NCI-H1930 (cell line): ENCODE measurements at regions not wholly inside any gene's neighbourhood (a gene's known extent, or its start where the extent isn't known, plus 50 kb on each side); places are given as distances from the start of the nearest gene placed in this dataset.

Experiments
- DNase-seq, 2 experiments: peaks; one replicate each; lab custom pipeline; 2025; lab: John Stamatoyannopoulos, UW

DNA sequence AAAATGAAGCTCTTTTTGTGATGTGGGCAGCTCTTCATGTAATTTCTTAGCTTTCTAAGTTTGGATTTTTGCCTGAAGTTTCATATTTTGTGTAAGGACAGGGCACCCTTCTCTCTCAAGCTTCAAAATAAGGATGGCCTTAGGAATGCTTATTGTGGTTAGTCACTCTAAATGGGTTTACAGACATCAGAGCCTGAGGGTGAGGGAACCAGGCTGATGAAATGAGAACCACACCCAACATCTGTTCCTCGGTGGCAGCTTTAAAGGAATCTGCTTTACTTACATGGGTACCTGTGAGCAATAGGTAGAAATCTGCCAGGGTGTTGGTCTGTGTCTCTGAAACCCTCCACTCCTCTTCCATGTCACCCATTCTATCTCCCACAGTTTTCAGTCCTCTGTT is 174.3 kb downstream of the EMX2 start:
- no peak for DNase-seq

DNA sequence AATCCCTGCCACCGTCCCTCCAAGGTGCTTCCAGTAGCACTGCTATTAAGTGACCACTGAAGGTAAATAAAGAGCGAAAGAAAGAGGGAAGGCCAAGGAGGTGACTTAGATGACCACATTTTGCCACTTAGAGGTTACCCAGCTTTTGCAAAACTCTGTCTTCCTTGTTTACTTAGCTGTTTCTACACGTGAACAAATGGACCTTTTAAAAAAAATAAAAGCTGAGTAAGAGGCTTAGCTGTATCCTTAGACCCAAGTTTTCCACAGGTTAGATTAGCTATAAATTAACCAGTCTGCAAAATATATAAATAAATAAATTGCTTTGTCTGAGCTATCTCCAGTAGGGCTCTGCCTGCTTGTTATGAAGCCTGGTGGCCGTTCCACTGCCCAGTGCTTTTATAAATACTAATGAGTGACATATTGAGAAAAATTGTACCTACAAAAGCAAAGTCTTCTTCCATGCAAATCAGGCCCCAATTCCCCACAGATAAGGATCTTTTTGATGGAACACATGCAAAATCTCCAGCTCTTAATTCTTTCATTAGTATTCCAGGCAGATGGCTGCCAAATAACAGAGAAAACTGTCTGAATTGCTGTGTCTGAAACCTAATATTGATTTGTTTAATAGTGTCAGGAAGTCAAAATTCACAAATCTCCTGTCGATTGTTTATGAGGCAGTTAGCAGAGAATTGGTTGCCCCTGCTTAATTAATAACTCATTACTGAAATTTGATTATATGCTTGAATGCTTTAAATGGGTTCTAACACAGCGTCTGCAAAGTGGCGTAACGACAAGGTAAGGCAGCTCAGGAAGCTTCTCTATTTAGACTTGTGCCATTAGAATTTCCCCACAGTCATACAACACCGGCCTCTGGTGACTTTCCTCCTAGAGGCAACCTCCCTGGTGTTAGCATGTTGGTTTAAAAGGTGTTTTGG is 176.7 kb downstream of the EMX2 start:
- DNase-seq = no peak

DNA sequence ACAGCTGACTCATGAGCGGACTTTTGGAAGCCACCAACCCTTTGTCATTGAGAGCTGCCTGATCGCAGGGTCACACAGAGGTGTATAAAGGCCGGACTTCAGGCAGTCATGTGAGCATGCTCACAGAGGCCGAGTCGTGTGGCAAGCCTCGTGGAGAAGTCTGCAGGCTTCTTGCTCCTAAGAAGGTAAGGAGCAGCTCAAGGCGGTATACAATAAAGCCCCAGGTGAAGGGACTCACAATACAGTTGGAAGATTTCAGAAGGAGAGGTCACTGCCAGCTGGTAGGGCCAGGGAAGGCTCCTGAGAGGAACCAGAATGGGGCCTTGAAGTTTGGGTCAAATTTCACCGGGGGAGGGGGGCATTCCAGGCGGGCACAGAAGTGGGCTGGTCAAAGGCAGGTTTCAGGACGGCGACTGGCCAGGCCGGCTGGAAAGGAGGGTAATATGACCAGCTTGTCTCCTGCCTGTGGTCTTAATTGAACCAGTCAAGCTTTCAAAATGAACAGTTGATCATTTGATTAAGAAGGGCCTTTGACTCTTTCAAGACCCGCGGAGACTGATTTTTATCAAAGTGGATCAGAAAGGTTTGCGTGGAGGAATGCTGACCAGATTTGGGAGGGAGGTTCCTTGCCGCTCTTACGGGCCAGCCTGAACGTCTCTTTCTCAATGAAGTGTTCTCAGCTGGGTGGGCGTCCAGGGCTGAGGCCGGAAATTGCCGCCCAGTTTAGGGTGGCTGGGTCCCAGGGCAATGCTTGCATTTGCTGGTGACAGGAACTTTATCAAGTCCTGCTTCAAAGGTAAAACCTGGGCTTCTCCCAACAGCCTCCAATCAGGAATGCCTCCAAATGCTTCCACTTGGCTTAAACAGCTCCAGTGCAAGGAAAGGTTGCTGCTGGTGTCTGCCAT is 178.6 kb downstream of the EMX2 start:
- DNase-seq = no peak

DNA sequence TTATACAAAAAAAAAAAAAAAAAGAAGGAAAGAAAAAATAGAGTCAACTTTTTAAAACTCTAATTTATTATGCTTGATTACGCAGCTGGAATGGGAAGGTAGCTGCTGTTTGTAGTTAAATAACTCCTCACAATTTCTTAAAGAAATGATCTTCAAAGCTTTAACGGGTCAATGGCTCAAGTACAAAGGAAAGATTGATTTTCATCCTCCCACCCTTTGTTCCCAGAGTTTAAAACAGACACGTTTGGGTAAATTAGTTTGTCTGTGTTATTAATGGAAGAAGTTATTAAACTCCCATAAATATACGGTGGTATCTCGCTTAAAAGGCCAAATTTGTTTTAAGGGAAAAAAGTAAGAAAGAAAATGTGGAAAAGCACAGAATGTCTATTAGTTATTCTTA is 179.3 kb downstream of the EMX2 start:
- DNase-seq = no peak

DNA sequence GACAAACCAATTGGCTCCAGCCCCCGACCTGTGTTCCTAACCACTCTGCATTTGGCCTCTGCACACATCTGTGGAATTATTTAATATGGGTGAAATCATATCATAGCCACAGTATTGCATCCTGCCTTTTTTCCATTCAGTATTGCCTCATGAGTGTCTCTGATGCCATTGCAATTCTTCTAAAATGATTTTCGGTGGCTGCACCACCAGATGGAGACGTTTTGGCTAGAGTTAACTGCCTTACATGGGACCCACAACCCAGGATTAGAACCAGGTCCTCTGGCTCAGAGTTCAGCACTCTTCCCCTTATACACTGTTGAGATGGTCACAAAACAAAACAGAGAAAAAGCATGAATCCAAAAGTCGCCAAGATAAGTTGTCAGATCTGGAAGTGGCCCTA is 180.8 kb downstream of the EMX2 start:
- DNase-seq = no peak

DNA sequence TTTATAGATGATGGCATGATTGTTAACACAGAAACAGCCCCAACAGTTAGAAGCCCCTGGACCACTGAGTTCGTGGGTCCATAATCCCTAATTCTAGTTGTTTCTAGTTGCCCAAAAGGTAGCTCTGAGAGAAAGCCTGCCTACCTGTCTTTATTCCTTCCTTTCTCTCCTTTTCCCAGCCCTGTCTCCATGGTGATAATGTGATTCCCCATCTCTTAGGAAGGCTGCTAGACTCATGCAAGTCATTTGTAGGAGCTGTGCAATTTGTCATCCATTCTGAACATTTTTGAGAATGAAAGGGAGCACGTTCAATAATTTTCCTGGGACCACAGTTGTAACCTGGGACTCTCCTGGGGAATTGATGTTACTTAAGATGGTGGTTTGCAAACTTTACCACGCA is 183.4 kb downstream of the EMX2 start:
- no peak for DNase-seq

DNA sequence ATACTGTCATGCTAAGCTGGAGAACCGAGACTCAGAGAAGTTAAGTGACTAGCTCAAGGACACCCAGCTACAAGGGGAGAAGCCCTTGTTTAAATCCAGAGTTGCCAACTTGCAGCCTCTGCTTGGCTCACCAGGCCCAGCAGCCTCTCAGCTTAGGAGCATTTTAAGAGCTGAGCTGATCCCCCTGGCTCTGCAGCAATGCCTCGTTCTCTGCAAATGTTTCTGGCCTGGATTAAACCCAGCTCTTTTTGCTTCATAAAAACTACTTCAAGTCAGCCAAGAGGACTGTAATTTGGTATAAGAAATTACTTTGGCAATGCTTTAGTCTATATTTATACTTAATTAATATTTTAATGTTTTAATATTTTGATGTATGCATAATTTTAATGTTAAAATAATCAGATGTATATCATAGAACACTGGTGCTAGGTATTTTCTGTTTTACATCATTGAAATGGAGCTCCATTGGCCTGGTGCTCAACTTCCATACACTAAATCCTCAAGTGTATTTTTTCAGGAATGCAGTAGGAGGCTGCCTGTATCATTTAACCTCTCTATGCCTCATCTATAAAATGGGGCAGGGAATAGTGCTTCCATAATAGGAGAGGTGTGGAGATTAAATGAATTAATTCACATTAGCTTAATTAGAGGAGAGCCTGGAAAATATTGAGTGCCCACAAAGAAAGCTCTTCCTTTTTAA is 184.2 kb downstream of the EMX2 start:
- no peak for DNase-seq

DNA sequence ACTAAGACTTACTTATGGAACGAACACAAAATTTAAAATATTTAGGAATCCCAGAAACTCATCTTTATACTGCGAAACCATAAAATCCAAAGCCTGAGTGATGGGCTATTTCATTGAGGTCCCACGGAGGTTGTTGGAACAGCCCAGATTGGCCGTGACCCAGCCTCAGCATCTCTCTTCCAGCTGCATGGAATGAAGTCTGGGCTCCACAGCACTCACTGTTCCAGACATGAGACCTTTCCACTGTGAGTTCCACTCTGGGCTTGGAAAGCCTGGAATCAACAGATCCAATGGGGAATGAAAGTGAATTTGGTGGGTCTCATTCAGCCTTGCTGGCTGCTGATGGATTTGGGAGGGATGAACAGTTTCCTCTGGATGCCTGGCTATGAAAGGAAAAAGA is 184.9 kb downstream of the EMX2 start:
- no peak for DNase-seq

DNA sequence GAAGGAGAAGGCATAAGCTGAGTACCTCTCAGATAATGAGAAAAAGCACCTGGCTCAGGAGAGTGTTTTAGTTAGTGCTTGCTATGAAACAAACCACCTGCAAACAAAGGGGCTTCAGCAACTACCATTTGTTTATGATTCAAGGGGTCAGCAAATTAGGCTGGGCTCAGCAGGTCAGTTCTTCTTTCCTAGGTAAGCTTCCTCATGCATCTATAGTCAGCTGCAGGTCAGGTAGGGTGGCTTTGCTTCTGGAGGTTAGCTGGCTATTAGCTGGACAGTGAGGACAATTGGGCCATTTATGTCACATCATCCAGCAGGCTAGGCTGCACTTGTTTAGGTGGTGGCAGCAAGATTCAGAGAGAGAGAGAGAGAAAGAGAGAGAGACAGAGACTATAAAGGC is 185.5 kb downstream of the EMX2 start:
- no peak for DNase-seq

DNA sequence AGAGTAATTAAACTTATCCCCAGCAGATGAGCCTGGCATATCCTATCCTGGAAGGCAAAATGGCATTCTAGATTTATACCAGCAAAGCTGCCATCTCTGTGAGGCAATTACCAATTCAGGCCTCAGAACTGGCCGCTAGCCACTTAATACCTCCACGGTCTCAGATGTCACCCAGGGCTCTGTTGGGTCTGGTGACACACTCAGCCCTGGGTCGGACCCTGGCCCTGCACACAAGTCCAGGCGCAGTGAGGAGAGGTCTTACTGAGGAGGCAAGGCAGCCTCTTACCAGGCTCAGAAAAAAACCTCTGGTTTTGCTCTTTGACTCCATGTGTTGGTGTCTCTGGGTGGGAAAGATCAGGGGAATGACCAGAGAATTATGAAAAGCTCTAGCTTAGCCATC is 186.6 kb downstream of the EMX2 start:
- no peak for DNase-seq

DNA sequence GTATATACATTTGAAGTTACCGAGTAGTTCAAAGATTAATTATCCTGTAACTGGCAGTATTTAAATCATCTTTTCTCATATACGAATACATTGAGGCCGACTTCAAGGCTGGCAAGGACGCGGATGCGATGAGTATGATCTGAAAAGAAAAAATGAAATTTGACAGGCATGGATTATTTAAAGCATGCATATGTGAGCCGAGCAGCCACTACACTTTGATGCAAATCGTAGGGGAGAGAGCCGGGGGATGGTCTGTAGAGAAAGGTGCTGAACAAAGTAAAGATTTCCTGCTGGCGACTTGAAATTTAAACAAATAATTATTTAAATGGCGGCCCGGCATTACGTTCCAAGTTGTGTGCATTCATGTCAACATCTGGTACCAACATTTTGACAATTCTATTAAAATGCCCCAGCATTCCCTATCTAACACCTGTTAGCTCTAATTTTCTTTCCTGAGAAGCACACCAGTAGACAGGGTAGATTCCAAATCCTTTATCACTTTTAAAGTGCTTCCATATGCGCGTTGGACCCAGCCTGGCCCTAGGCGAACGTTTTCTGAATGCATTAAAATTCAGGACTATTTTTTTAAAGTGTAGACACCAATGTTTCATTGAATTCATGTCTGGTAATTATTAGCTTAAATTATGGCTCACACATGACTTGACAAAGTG is 188.7 kb downstream of the EMX2 start:
- DNase-seq = no peak

DNA sequence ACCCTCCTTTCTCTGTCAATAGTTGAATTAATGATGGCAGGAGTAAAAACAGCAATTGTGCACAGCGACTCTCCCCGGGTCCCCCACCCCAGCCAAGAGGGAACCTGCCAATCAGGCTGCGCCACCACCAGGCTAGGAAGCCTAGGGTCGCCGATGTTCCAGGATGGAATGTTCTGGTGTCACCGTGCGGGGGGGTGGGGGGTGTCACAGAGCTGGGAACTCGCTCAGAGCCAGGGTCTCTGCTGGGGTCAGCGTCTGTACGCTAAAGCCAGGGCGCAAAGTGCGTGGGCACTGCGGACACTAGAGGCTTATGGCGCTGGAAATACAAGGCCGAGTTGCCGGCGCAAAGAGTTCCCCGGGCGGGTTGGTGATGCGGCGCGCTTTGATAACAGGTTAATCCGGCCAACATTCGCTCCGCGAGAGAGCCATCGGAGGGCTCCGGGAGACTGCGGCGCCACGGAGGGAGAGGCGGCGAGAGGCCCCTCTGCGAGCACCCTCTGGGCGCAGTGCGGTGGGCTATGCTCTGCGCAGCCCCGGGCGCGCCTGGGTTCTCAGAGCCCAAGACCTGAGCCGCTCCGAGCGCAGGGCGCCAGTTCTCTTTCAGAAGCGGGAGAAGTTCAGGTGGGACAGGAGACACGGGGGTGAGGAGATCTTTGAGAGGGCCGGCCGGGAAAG is 192.3 kb downstream of the EMX2 start:
- no peak for DNase-seq

DNA sequence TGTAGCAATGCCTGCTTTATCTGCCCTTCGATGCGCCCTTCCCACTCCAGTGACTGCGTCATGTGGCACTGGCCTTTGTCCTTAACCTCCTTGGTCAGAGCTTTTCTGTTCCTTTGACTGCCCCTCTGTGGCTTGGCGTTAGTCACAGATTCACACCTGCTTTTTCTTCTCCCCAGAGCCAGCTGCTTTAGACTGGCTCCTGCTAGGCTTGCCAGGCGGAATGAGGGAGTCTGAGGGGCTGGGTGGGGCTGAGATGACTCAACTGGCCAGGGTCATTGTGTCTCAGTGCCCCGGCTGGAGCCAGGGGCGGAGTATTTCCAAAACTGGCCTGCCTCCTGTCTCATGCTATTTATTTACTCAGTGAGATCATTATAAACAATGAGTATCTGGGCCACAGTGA is 194.1 kb downstream of the EMX2 start:
- no peak for DNase-seq

DNA sequence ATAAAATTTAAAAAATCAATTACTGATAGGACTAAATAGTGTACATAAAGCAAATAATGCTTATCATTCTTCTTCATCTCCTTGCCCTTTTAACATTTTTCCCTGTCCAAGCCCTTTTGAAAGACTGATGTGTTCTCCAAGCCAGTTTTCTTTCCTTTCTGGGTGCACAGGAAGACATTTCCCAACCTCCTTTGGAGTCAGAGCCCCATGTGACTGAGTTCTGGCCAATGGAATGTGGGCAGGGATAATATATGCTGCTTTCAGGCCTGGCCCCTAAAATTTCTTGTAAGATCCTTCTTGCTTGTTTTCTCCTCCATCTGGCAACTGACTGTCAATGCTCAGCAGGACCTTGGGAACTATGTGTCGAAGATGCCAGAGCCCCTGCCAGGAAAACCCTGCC is 197.5 kb downstream of the EMX2 start:
- DNase-seq = no peak

DNA sequence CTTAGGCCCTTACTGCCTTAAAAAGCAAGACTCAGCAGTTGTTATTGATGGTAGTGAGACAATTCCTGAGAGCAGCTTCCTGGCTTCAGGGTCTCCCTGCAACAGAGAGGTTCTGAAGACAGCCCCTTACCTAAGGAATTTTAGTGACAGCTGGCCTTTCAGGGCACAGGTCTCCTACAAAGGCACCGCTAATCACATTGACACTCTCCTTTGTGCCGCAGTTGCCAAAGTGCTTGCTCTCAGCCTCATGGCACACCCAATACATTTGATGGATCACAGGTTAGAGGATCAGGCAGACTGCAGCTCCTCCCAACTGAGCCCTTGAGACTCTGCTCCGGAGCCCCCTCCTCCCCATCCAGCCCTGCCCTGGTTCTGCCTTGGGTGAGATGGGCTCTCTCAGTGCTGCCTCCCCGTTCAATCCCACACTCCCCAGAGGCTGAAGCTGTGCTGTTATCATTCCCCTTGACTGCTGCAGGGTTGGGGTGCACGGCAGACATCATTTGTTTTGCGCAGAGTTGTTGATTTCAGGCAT is 198.2 kb downstream of the EMX2 start:
- no peak for DNase-seq

DNA sequence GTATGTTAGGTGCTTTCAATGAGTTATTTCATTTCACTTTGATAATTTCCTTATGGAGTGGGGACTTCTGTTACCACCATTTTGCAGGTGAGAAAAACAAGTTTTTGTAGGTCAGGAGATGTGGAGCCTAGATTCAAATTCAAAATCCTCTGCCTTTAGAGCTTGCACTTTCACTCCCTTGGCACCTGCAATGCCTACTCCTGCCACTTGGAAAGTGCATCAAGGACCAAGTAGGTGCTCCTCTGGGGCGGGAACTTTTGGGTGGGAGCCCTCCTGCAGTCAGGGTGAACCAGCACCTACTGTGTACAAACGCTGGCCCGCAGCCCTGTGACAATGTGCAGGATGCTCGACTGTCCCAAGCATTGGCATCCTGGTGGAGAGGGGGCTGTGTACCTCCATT is 199.0 kb downstream of the EMX2 start:
- DNase-seq = no peak

DNA sequence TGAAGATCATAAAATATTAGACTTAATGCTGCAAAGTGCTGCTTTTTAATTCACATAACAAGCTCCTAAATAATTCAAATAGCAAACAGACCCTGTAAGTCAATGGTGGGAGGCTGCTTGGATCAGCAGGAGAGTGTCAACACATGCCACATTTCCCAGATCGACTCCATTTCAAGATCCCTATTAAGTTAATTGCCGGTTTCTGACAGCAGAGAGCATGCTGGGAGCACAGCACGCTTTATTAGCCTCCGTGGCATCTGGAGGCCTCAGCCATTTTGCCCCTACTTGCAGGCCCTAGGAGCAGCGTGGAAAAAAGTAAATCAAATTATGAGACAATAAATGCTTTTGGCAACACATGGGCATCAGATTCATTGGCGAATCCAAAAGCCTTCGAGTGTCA is 201.0 kb downstream of the EMX2 start:
- no peak for DNase-seq

DNA sequence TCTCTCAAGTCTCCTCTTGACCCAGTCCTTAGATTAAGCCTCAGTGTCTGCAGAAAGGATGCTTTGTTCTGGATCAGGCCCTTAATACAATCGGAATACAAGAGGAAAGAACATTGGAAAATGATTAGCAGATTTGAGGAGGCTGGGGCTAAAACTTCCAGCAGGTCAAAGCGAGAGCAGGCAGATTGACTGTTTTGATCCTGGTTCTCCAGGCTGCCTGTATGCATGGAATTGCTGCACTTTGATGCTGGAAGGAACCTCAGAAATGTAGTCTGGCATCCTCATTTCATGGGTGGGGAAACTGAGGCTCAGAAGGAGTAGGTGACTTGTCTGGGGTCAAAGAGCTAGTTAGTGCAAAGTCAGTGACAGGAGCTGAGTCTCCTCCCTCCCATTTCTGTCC is 202.8 kb downstream of the EMX2 start:
- no peak for DNase-seq

DNA sequence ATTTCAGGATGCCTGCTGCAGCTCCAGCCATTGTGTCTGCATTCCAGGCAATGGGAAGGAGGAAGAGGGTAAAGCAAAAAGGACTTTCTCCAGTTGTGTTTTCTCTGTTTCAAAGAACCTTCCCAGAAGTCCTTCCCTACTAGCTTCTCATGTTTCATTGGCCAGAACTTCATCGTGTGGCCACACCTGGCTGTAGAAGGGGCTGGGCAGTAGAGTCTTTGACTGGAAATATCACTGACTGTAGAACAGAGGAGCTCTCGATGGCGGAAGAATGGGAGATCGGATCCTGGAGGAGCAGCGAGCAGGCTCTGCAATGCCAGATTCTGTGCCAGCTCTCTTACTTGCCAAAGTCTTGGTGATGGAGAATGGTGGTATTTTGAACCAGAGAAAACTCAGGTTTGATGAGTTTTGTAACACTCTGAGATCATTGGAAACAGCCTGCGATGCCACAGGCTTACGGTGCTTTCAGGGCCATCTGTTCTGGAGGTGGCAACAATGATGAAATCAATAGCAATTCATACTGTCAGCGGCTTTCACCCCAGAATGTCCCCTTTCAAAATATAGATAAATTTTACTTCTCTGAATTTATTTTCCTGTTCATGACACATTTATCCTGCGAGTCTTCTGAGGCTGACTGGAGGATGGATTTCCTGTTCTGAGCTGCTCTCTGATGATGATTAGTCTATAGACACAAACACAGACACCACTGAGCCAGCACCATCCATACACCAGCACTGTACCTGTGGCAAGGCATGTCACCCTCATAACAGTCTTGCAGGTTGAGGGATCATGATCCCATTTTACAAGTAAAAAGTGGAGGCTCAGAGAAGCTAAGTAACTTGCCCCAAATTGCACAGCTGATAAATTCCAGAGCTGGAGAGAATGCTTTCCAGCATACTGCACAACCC is 204.2 kb downstream of the EMX2 start:
- no peak for DNase-seq

DNA sequence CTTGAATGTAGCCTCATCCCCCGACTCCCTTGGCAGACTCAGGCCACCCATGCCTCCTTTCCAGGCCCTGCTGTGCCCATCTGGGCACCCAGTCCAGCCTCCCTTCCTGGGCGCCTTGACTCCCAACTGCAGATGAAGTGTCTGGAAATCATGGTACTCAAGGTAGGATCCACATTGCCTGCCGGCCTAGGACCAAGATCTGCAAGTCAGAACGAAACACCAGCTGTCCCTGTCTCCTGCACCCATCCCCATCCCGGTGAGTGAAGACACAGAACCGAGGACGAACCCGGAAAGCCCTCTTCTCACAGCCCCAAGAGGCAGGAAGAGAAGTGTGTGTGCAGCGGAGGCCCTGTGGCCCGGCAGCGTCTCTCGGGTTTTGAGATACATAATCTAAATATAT is 205.1 kb downstream of the EMX2 start:
- DNase-seq = no peak
